Ishikawa (cell line): ENCODE measurements at regions not wholly inside any gene's neighbourhood (a gene's known extent, or its start where the extent isn't known, plus 50 kb on each side); places are given as distances from the start of the nearest gene placed in this dataset.

Source experiments
- CEBPB ChIP-seq: IDR thresholded peaks from 2 replicates; pipeline ENCODE4 v1.6.1; 2012
- CREB1 ChIP-seq: IDR thresholded peaks from 2 replicates; pipeline ENCODE4 v1.6.1; 2012; ENCODE audit warnings: low read depth
- EGR1 ChIP-seq: IDR thresholded peaks from 2 replicates; pipeline ENCODE4 v1.6.1; 2012
- EP300 ChIP-seq: IDR thresholded peaks from 2 replicates; pipeline ENCODE4 v1.6.1; 2012; ENCODE audit warnings: borderline replicate concordance
- FOXM1 ChIP-seq: IDR thresholded peaks from 2 replicates; pipeline ENCODE4 v1.6.1; 2012; ENCODE audit warnings: low read depth, borderline replicate concordance
- MAX ChIP-seq: IDR thresholded peaks from 2 replicates; pipeline ENCODE4 v1.6.1; 2012
- NFIC ChIP-seq: IDR thresholded peaks from 2 replicates; pipeline ENCODE4 v1.6.1; 2012
- RAD21 ChIP-seq: IDR thresholded peaks from 2 replicates; pipeline ENCODE4 v1.6.1; 2012; ENCODE audit warnings: low read depth
- REST ChIP-seq: IDR thresholded peaks from 2 replicates; pipeline ENCODE4 v1.6.1; 2012; ENCODE audit warnings: low read depth, mild to moderate bottlenecking
- TAF1 ChIP-seq: IDR thresholded peaks from 2 replicates; pipeline ENCODE4 v1.6.1; 2012; ENCODE audit warnings: low read depth, mild to moderate bottlenecking
- TCF12 ChIP-seq: IDR thresholded peaks from 2 replicates; pipeline ENCODE4 v1.6.1; 2012; ENCODE audit warnings: low read depth
- YY1 ChIP-seq: IDR thresholded peaks from 2 replicates; pipeline ENCODE4 v1.6.1; 2012; ENCODE audit warnings: low read depth
- ZBTB7A ChIP-seq: IDR thresholded peaks from 2 replicates; pipeline ENCODE4 v1.6.1; 2012; ENCODE audit warnings: low read depth

GRCh38 chr11:69924308-69925161 is 105.3 kb upstream of the FGF3 start:
- TF ChIP-seq ZBTB7A: no peak
- TF ChIP-seq RAD21: no peak
- TF ChIP-seq REST: no peak
- TF ChIP-seq CREB1: no peak
- no peak for TF ChIP-seq CEBPB
- TF ChIP-seq TAF1: no peak
- no peak for TF ChIP-seq YY1
- no peak for TF ChIP-seq EP300
- TF ChIP-seq MAX: no peak
- TF ChIP-seq TCF12: no peak
- no peak for TF ChIP-seq EGR1
- no peak for TF ChIP-seq FOXM1
- no peak for TF ChIP-seq NFIC
